SJCRH30 (cell line): ENCODE measurements at regions not wholly inside any gene's neighbourhood (a gene's known extent, or its start where the extent isn't known, plus 50 kb on each side); places are given as distances from the start of the nearest gene placed in this dataset.
A peak's percentile ranks its signal among the peaks of the same experiment; 100 is the strongest.

Source experiments
- DNase-seq, 2 experiments: peaks; one replicate each; pipeline ENCODE4 v3.0.0-alpha.2; 2015 to 2020
- H3K27ac ChIP-seq: fragments of 250-450 bp; sonication (Bioruptor Pico); 2 replicates; pipeline ENCODE4 v1.5.1; 2020; ENCODE audit warnings: mild to moderate bottlenecking, moderate library complexity
- H3K27me3 ChIP-seq: fragments of 250-450 bp; sonication (Bioruptor Pico); 2 replicates; pipeline ENCODE4 v1.5.1; 2020; ENCODE audit warnings: mild to moderate bottlenecking, moderate library complexity
- H3K36me3 ChIP-seq: fragments of 250-450 bp; sonication (Bioruptor Pico); 2 replicates; pipeline ENCODE4 v1.5.1; 2020; ENCODE audit warnings: mild to moderate bottlenecking, moderate library complexity
- H3K4me1 ChIP-seq: fragments of 250-450 bp; sonication (Bioruptor Pico); 2 replicates; pipeline ENCODE4 v1.5.1; 2020; ENCODE audit warnings: mild to moderate bottlenecking, moderate library complexity
- H3K4me3 ChIP-seq: fragments of 250-450 bp; sonication (Bioruptor Pico); 2 replicates; pipeline ENCODE4 v1.5.1; 2020; ENCODE audit warnings: mild to moderate bottlenecking, moderate library complexity
- H3K9me3 ChIP-seq: fragments of 250-450 bp; sonication (Bioruptor Pico); replicated peaks from 2 replicates; pipeline ENCODE4 v1.5.1; 2020; ENCODE audit warnings: mild to moderate bottlenecking, moderate library complexity

GRCh38 chr7:3094701-3095445 lies 51.2 kb upstream of the CARD11 start:
- Histone ChIP-seq H3K9me3 (peaks cover 4% of the 10 kb centered on the region; the same call in 1 of the 2 replicates), H3K27ac (no peak overlapping the region), H3K4me3 (no peak overlapping the region), H3K27me3 (no peaks in the 10 kb centered on the region), H3K4me1 (no peaks in the 10 kb centered on the region), H3K36me3 (no peaks in the 10 kb centered on the region)
- DNase-seq, result no peak

GRCh38 chr7:3097734-3098133 lies 54.1 kb upstream of the CARD11 start:
- Histone ChIP-seq H3K27me3 (no peaks in the 10 kb centered on the region), H3K27ac (no peak overlapping the region), H3K9me3 (peaks cover 4% of the 10 kb centered on the region; the same call in 1 of the 2 replicates), H3K4me3 (no peak overlapping the region), H3K4me1 (no peaks in the 10 kb centered on the region), H3K36me3 (no peaks in the 10 kb centered on the region)
- no peak for DNase-seq

DNA sequence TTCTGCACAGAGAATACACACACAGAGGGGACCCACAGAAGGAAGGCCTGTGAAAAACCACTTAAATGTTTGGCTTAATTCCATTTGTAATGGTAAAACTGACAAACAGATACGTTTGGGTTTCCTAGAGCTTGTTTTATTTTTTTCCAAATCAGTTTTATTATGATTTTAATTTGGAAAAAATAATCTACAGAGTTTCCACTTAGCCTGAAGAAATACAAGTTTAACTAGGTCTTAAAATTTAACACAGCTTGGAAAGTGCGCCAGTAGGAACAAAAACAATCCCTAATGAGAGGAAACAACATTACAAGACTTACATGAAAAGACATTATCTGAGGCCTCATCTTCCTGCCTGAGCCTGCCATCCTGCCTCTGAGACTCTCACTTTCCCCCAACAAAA lies 58.5 kb upstream of the CARD11 start:
- H3K9me3 ChIP-seq, result peaks cover 2% of the 10 kb centered on the region; the same call in 1 of the 2 replicates
- no peaks in the 10 kb centered on the region for H3K36me3 ChIP-seq
- no peak overlapping the region for H3K27ac ChIP-seq
- H3K27me3 ChIP-seq, result no peaks in the 10 kb centered on the region
- no peak overlapping the region for H3K4me3 ChIP-seq
- H3K4me1 ChIP-seq, result no peaks in the 10 kb centered on the region
- DNase-seq, result no peak

- Histone ChIP-seq H3K27ac (no peak overlapping the region), H3K4me3 (no peak overlapping the region), H3K27me3 (no peaks in the 10 kb centered on the region), H3K4me1 (no peaks in the 10 kb centered on the region), H3K9me3 (no peaks in the 10 kb centered on the region), H3K36me3 (no peaks in the 10 kb centered on the region)
- DNase-seq, result no peak
These were observed 60.1 kb upstream of the CARD11 start for GRCh38 chr7:3103614-3104398.

DNA sequence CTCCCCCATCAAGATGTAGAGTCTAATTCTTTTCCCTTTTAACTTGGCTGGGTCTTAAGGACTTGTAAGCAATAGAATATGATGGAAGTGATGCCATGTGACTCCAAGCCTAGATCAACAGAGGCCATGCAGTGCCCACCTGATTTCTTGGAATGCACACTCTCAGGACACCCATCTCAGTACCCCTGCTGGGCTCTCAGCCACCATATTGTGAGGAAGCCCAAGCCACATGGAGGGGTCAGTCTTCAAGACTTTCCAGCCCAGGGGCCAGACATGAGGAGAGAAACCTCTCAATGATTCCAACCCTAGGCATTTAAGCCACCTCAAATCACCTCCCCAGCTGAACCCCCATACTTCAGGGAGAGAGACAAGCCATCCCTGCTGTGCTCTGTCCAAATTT lies 62.2 kb upstream of the CARD11 start:
- no peaks in the 10 kb centered on the region for H3K27me3 ChIP-seq
- no peak overlapping the region for H3K4me3 ChIP-seq
- DNase-seq, result no peak
- no peaks in the 10 kb centered on the region for H3K36me3 ChIP-seq
- no peak overlapping the region for H3K27ac ChIP-seq
- H3K9me3 ChIP-seq, result no peaks in the 10 kb centered on the region
- no peaks in the 10 kb centered on the region for H3K4me1 ChIP-seq

- Histone ChIP-seq H3K27ac (no peak overlapping the region), H3K9me3 (no peaks in the 10 kb centered on the region), H3K4me3 (no peak overlapping the region), H3K4me1 (no peaks in the 10 kb centered on the region), H3K27me3 (no peaks in the 10 kb centered on the region), H3K36me3 (no peaks in the 10 kb centered on the region)
- no peak for DNase-seq
These were observed 62.7 kb upstream of the CARD11 start for GRCh38 chr7:3106361-3106826.

GRCh38 chr7:3107228-3107763 lies 63.6 kb upstream of the CARD11 start:
- Histone ChIP-seq H3K4me1 (no peaks in the 10 kb centered on the region), H3K9me3 (no peaks in the 10 kb centered on the region), H3K4me3 (no peak overlapping the region), H3K27me3 (no peaks in the 10 kb centered on the region), H3K36me3 (no peaks in the 10 kb centered on the region), H3K27ac (no peak overlapping the region)
- no peak for DNase-seq

DNA sequence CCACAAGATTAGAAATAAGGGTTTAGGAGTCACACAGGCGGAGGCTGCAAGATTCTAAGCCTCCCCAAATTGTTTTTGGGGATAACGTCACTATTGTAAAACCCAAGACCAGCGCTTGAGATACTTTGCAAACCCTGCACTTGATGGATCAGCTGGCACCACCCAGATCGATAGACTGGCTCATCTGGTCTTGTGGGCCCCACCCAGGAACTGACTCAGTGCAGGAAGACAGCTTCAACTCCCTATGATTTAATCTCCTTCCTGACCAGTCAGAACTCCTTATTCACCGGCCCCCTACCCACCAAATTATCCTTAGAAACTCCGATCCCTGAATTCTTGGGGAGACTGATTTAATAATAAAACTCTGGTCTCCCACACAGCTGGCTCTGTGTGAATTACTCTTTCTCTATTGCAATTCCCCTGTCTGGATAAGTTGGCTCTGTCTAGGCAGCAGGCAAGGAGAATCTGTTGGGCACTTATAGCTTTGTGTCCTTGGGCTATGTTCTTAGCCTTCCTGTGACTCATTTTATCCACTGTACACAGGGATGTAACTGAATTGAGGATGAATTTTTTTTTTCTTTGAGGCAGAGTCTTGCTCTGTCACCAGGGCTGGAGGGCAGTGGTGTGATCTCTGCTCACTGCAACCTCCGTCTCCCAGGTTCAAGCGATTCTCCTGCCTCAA lies 64.4 kb upstream of the CARD11 start:
- H3K27ac ChIP-seq, result no peak overlapping the region
- DNase-seq, result no peak

GRCh38 chr7:3109311-3109915 lies 65.7 kb upstream of the CARD11 start:
- no peak overlapping the region for H3K4me3 ChIP-seq
- H3K27ac ChIP-seq, result no peak overlapping the region
- H3K4me1 ChIP-seq, result no peaks in the 10 kb centered on the region
- no peaks in the 10 kb centered on the region for H3K9me3 ChIP-seq
- DNase-seq, result no peak
- no peaks in the 10 kb centered on the region for H3K27me3 ChIP-seq
- no peaks in the 10 kb centered on the region for H3K36me3 ChIP-seq

More for the DNA sequence above, 64.4 kb upstream of the CARD11 start:
- Histone ChIP-seq H3K4me1 (no peaks in the 10 kb centered on the region), H3K4me3 (no peak overlapping the region), H3K36me3 (no peaks in the 10 kb centered on the region), H3K9me3 (no peaks in the 10 kb centered on the region), H3K27me3 (no peaks in the 10 kb centered on the region)

GRCh38 chr7:3112479-3113134 lies 68.9 kb upstream of the CARD11 start:
- Histone ChIP-seq H3K4me3 (no peak overlapping the region), H3K9me3 (no peaks in the 10 kb centered on the region), H3K4me1 (no peaks in the 10 kb centered on the region), H3K27me3 (no peaks in the 10 kb centered on the region), H3K36me3 (no peaks in the 10 kb centered on the region), H3K27ac (no peak overlapping the region)
- DNase-seq, result peak; percentile 7 to 35

GRCh38 chr7:3114917-3115316 lies 71.2 kb upstream of the CARD11 start:
- no peak overlapping the region for H3K27ac ChIP-seq
- no peaks in the 10 kb centered on the region for H3K27me3 ChIP-seq
- no peaks in the 10 kb centered on the region for H3K9me3 ChIP-seq
- H3K4me1 ChIP-seq, result no peaks in the 10 kb centered on the region
- DNase-seq, result no peak
- no peaks in the 10 kb centered on the region for H3K36me3 ChIP-seq
- H3K4me3 ChIP-seq, result no peak overlapping the region

- H3K9me3 ChIP-seq, result no peaks in the 10 kb centered on the region
- no peaks in the 10 kb centered on the region for H3K4me1 ChIP-seq
- H3K4me3 ChIP-seq, result no peak overlapping the region
- no peak overlapping the region for H3K27ac ChIP-seq
- DNase-seq, result no peak
- H3K27me3 ChIP-seq, result no peaks in the 10 kb centered on the region
- H3K36me3 ChIP-seq, result no peaks in the 10 kb centered on the region
These were observed 73.4 kb upstream of the CARD11 start for GRCh38 chr7:3117081-3117480.

- no peaks in the 10 kb centered on the region for H3K27me3 ChIP-seq
- no peak overlapping the region for H3K4me3 ChIP-seq
- no peaks in the 10 kb centered on the region for H3K36me3 ChIP-seq
- no peak for DNase-seq
- H3K9me3 ChIP-seq, result no peaks in the 10 kb centered on the region
- no peak overlapping the region for H3K27ac ChIP-seq
- no peaks in the 10 kb centered on the region for H3K4me1 ChIP-seq
These were observed 74.0 kb upstream of the CARD11 start for GRCh38 chr7:3117488-3118231.
